Calu3 (cell line): ENCODE measurements at regions not wholly inside any gene's neighbourhood (a gene's known extent, or its start where the extent isn't known, plus 50 kb on each side); places are given as distances from the start of the nearest gene placed in this dataset.

Experiments
- BruUV-seq: library from RNA; stranded (reverse); fragments of 400-500 nt; replicated peaks from 2 replicates; lab custom pipeline; 2021; lab: Mats Ljungman, UMichigan
- CTCF ChIA-PET: fragments of 300-600 bp; sonication (Branson Sonifier 250); formaldehyde crosslinking; loops from one replicate; lab custom pipeline; 2022; ENCODE audit warnings: antibody characterized with exemption; lab: Charles Lee
- DNase-seq: peaks from one replicate; pipeline ENCODE4 v3.0.0; 2022
- H3K27ac Mint-ChIP-seq: one replicate; pipeline ENCODE4 v1.8.0; 2022; ENCODE audit warnings: mixed read lengths; ENCODE audit not compliant: unreplicated experiment
- H3K27me3 Mint-ChIP-seq: one replicate; pipeline ENCODE4 v1.8.0; 2022; ENCODE audit warnings: mixed read lengths; ENCODE audit not compliant: unreplicated experiment
- H3K36me3 Mint-ChIP-seq: one replicate; pipeline ENCODE4 v1.8.0; 2022; ENCODE audit warnings: mild to moderate bottlenecking, moderate library complexity, mixed read lengths; ENCODE audit not compliant: insufficient read depth, unreplicated experiment
- H3K4me1 Mint-ChIP-seq: one replicate; pipeline ENCODE4 v1.8.0; 2022; ENCODE audit warnings: mild to moderate bottlenecking, low read depth, mixed read lengths; ENCODE audit not compliant: unreplicated experiment
- H3K4me3 Mint-ChIP-seq: one replicate; pipeline ENCODE4 v1.8.0; 2022; ENCODE audit warnings: mild to moderate bottlenecking, low read depth, moderate library complexity, mixed read lengths; ENCODE audit not compliant: unreplicated experiment
- H3K9me3 Mint-ChIP-seq: one replicate; pipeline ENCODE4 v1.8.0; 2022; ENCODE audit warnings: low read depth, mixed read lengths; ENCODE audit not compliant: unreplicated experiment
- intact Hi-C: fragments of 100-400 bp; cut with micrococcal nuclease; formaldehyde crosslinking; loops from one replicate; pipeline ENCODE4 v1.10.0; 2022; ENCODE audit not compliant: unreplicated experiment
- TF ChIP-seq, protein P1 (sequence below): fragments of 200-600 bp; IDR thresholded peaks from one replicate; pipeline ENCODE4 v1.8.0; 2022; ENCODE audit warnings: antibody characterized with exemption; ENCODE audit not compliant: unreplicated experiment

DNA sequence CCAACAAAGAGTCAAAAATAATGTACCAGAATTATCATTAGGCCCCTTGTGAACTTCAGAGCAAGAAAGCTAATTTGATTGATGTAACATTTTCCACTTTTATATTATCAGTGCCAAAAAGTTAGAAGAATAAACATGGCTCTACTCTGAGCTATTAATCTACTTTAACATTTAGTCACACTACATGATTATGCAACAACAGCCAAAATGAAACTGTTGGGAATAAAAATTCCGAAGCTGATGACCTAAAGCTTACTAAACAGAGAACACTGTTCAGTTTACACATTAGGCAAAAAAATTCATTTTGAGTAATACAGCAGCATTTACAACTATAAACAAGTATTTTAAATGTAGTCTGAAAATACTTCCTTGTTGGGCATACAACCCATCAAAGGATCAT lies 1134.1 kb downstream of the EPHA3 start:
- Mint-ChIP-seq H3K9me3 (peaks cover 11% of the 10 kb centered on the region), H3K36me3 (no peaks in the 10 kb centered on the region), H3K4me1 (no peaks in the 10 kb centered on the region), H3K27me3 (no peaks in the 10 kb centered on the region), H3K27ac (no peak overlapping the region), H3K4me3 (no peak overlapping the region)
- CTCF ChIA-PET: interaction anchor here (0.6 kb wide), 1 partner anchor 1140 kb away, joined by 6 read pairs; no protein-coding TSS in a partner anchor
- intact Hi-C loops: no loop called here
- DNase-seq: no peak
- TF ChIP-seq, protein P1, sequence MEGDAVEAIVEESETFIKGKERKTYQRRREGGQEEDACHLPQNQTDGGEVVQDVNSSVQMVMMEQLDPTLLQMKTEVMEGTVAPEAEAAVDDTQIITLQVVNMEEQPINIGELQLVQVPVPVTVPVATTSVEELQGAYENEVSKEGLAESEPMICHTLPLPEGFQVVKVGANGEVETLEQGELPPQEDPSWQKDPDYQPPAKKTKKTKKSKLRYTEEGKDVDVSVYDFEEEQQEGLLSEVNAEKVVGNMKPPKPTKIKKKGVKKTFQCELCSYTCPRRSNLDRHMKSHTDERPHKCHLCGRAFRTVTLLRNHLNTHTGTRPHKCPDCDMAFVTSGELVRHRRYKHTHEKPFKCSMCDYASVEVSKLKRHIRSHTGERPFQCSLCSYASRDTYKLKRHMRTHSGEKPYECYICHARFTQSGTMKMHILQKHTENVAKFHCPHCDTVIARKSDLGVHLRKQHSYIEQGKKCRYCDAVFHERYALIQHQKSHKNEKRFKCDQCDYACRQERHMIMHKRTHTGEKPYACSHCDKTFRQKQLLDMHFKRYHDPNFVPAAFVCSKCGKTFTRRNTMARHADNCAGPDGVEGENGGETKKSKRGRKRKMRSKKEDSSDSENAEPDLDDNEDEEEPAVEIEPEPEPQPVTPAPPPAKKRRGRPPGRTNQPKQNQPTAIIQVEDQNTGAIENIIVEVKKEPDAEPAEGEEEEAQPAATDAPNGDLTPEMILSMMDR: no peak
- BruUV-seq: no TSS peak

DNA sequence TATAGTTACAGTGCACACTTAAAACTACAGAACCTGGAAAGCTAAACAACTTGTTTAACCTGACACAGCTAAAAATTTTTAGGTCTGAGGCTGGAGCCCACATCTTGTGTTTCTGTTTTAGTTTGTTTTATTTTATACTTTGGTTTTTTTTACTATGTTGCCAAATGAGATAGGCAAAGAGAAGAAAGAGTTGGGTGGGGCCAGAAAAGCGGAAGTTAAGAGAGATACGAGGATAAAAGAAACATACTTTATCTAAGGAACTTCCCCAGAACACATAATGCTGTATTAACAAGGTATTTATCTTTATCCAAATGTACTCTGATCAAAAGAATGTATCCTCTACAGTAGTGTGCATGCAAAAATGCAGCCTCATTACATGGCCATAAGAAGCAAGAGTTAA lies 1145.7 kb downstream of the EPHA3 start:
- TF ChIP-seq, protein P1: no peak

GRCh38 chr3:90261481-90262433 lies 1154.3 kb downstream of the EPHA3 start:
- H3K27me3 Mint-ChIP-seq: no peaks in the 10 kb centered on the region
- no peaks in the 10 kb centered on the region for H3K36me3 Mint-ChIP-seq
- H3K4me3 Mint-ChIP-seq: no peak overlapping the region
- CTCF ChIA-PET: no interaction called here
- TF ChIP-seq, protein P1: no peak
- BruUV-seq: no TSS peak
- H3K27ac Mint-ChIP-seq: no peak overlapping the region
- no peaks in the 10 kb centered on the region for H3K4me1 Mint-ChIP-seq
- H3K9me3 Mint-ChIP-seq: peaks cover 9% of the 10 kb centered on the region
- DNase-seq: no peak
- intact Hi-C loops: no loop called here

More for the DNA sequence above, 1145.7 kb downstream of the EPHA3 start:
- BruUV-seq: no TSS peak
- Mint-ChIP-seq H3K27me3 (no peaks in the 10 kb centered on the region), H3K4me1 (no peaks in the 10 kb centered on the region), H3K9me3 (no peaks in the 10 kb centered on the region), H3K36me3 (no peaks in the 10 kb centered on the region), H3K27ac (no peak overlapping the region), H3K4me3 (no peak overlapping the region)
- CTCF ChIA-PET: no interaction called here
- DNase-seq: no peak
- intact Hi-C loops: no loop called here
